Right lobe of liver (tissue), 4 donors: ENCODE measurements at regions not wholly inside any gene's neighbourhood (a gene's known extent, or its start where the extent isn't known, plus 50 kb on each side); places are given as distances from the start of the nearest gene placed in this dataset.

Source experiments
- CTCF ChIP-seq, 4 donors: fragments of 200-600 bp in 3 of 4; fragments of 450-650 bp in 1 of 4; IDR thresholded peaks; one replicate each; pipeline versions ENCODE4 v1.5.1 to v1.8.0; 2016 to 2022; ENCODE audit warnings: antibody characterized with exemption in 4 of 4, mild to moderate bottlenecking in 2 of 4
- POLR2A ChIP-seq: fragments of 450-650 bp; IDR thresholded peaks from one replicate; pipeline ENCODE4 v1.6.1; 2017; ENCODE audit warnings: antibody characterized with exemption, mild to moderate bottlenecking
- donor health status: DM: no; HTN: no; CAD: no.
- donor health status: DM: no; HTN: no; CAD: no.
- donor health status: DM: no; HTN: yes; CAD: no.

DNA sequence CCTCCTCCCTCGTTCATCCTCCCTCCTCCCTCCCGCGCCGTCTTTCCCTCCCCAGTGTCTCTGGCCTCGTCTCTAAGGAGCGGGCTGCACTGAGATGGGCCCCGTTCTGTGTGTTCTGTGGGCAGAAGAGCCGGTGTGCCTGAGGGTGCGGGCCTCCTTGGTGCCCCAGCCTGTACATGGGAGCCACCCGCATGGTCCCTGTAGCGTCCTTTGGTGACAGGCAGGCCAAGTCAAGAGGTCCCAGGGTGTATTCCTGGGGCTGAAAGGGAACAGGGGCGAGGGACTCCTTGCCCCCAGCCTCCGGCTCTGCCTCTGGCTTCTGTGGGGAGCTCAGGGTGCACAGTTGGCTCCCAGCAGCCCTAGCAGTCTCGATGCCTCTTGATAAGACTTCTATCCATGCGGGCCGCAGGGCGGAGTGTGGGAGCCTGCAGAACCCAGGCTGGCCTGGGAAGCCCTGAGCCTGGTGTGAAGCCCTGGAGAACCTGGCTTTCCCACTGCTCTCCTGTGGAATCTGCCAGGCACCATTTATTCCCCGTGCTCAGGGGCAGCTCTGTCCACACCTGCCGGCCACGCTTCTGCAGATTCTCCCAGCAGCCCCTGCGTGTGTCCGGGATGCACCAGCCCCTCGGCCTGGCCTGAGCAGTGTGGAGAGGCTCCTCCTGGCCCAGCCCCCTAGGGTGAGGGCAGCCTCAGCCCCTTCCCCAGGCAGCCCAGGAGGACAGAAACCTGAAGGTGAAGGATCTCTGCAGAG is 181.3 kb downstream of the KIF26A start:
- TF ChIP-seq CTCF (IDR thresholded peaks at IDR 0.05) (no peak), POLR2A (no peak)
